OCI-LY1 (cell line): ENCODE measurements at regions not wholly inside any gene's neighbourhood (a gene's known extent, or its start where the extent isn't known, plus 50 kb on each side); places are given as distances from the start of the nearest gene placed in this dataset.

Experiments used
- EZH2 ChIP-seq: fragments of 200-600 bp; sonication (generic), shearing (Covaris generic); IDR thresholded peaks from 2 replicates; pipeline ENCODE4 v1.8.0; 2017; ENCODE audit warnings: borderline replicate concordance, mixed run types, mild to moderate bottlenecking, antibody characterized with exemption, low read length, moderate library complexity, mixed read lengths
- TF ChIP-seq, protein P1 (sequence below): fragments of 200-600 bp; sonication (generic), shearing (Covaris generic); IDR thresholded peaks from 2 replicates; pipeline ENCODE4 v1.5.1; 2017; ENCODE audit warnings: mild to moderate bottlenecking, antibody characterized with exemption, low read length, moderate library complexity, mixed read lengths

- TF ChIP-seq, protein P1, sequence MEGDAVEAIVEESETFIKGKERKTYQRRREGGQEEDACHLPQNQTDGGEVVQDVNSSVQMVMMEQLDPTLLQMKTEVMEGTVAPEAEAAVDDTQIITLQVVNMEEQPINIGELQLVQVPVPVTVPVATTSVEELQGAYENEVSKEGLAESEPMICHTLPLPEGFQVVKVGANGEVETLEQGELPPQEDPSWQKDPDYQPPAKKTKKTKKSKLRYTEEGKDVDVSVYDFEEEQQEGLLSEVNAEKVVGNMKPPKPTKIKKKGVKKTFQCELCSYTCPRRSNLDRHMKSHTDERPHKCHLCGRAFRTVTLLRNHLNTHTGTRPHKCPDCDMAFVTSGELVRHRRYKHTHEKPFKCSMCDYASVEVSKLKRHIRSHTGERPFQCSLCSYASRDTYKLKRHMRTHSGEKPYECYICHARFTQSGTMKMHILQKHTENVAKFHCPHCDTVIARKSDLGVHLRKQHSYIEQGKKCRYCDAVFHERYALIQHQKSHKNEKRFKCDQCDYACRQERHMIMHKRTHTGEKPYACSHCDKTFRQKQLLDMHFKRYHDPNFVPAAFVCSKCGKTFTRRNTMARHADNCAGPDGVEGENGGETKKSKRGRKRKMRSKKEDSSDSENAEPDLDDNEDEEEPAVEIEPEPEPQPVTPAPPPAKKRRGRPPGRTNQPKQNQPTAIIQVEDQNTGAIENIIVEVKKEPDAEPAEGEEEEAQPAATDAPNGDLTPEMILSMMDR: no peak
- TF ChIP-seq EZH2: no peak
These were observed 66.9 kb upstream of the PDE1C start for GRCh38 chr7:32137059-32137458.
